H1 (cell line): ENCODE measurements at regions not wholly inside any gene's neighbourhood (a gene's known extent, or its start where the extent isn't known, plus 50 kb on each side); places are given as distances from the start of the nearest gene placed in this dataset.

Experiments used
- CTCF ChIA-PET: fragments of 300-600 bp; sonication (Branson Sonifier 250); formaldehyde crosslinking; loops from one replicate; lab custom pipeline; 2021; ENCODE audit not compliant: partially characterized antibody; lab: Charles Lee
- POLR2A ChIA-PET: fragments of 300-600 bp; sonication (Branson Sonifier 250); formaldehyde crosslinking; loops from one replicate; lab custom pipeline; 2021; ENCODE audit warnings: inconsistent platforms; ENCODE audit not compliant: partially characterized antibody; lab: Charles Lee
- DNase-seq, 2 experiments: peaks; one replicate each; pipeline versions ENCODE4 v3.0.0 to v3.0.0-alpha.2; 2010 to 2022; ENCODE audit warnings: low spot score in 2 of 2, low read depth in 1 of 2, mixed read lengths in 1 of 2
- FAIRE-seq: peaks from 2 replicates; lab custom pipeline; 2011; peaks lifted over from hg19 to GRCh38; lab: Jason Lieb, UNC
- H2AFZ ChIP-seq: 2 replicates; pipeline ENCODE4 v1.8.1; 2012; ENCODE audit warnings: low read length, inconsistent platforms
- H2AK5ac ChIP-seq: 2 replicates; pipeline ENCODE4 v1.6.1; 2013; ENCODE audit warnings: low read depth, low read length
- H2BK120ac ChIP-seq: replicated peaks from 2 replicates; pipeline ENCODE3; 2013; ENCODE audit warnings: low read depth, low read length, inconsistent platforms
- H2BK12ac ChIP-seq: 2 replicates; pipeline ENCODE4 v1.6.1; 2013; ENCODE audit warnings: low read depth, low read length
- H2BK15ac ChIP-seq: 2 replicates; pipeline ENCODE4 v1.6.1; 2013; ENCODE audit warnings: low read length
- H2BK20ac ChIP-seq: 2 replicates; pipeline ENCODE4 v1.6.1; 2013; ENCODE audit warnings: low read length
- H2BK5ac ChIP-seq: 2 replicates; pipeline ENCODE4 v1.6.1; 2013; ENCODE audit warnings: low read depth, low read length
- H3K14ac ChIP-seq: 2 replicates; pipeline ENCODE4 v1.6.1; 2013; ENCODE audit warnings: inconsistent platforms; ENCODE audit not compliant: insufficient read length
- H3K18ac ChIP-seq: 2 replicates; pipeline ENCODE4 v1.6.1; 2013; ENCODE audit warnings: low read length; ENCODE audit errors: extremely low read depth
- H3K23ac ChIP-seq: 2 replicates; pipeline ENCODE4 v1.6.1; 2013; ENCODE audit warnings: inconsistent platforms; ENCODE audit not compliant: insufficient read length
- H3K23me2 ChIP-seq: 2 replicates; pipeline ENCODE4 v1.6.1; 2013; ENCODE audit warnings: low read depth, low read length
- H3K27ac ChIP-seq: 2 replicates; pipeline ENCODE4 v1.6.1; 2011; ENCODE audit warnings: low read depth, low read length, inconsistent platforms
- H3K27me3 ChIP-seq, 4 experiments: replicated peaks in 1 of 4; 1 replicate in 1 of 4; 2 replicates in 3 of 4; pipeline versions ENCODE4 v1.6.1 to v1.8.1; 2011 to 2013; ENCODE audit warnings: low read length in 3 of 4, mild to moderate bottlenecking in 3 of 4, inconsistent platforms in 2 of 4, mixed read lengths in 2 of 4, moderate library complexity in 1 of 4; ENCODE audit not compliant: control insufficient read depth in 3 of 4, insufficient read depth in 3 of 4; ENCODE audit errors: extremely low read depth in 1 of 4
- H3K36me3 ChIP-seq, 4 experiments: 2 replicates each; pipeline versions ENCODE4 v1.6.1 to v1.8.1; 2011 to 2013; ENCODE audit warnings: mild to moderate bottlenecking in 4 of 4, low read length in 3 of 4, moderate library complexity in 2 of 4, control low read depth in 1 of 4, inconsistent platforms in 1 of 4; ENCODE audit not compliant: insufficient read depth in 4 of 4, control insufficient read depth in 2 of 4
- H3K4ac ChIP-seq: replicated peaks from 2 replicates; pipeline ENCODE3; 2013; ENCODE audit warnings: low read length, low read depth, mixed read lengths, inconsistent platforms; ENCODE audit not compliant: insufficient read length
- H3K4me1 ChIP-seq, 4 experiments: replicated peaks in 1 of 4; 1 replicate in 1 of 4; 2 replicates in 3 of 4; pipeline versions ENCODE4 v1.6.1 to v1.8.1; 2011 to 2013; ENCODE audit warnings: low read length in 3 of 4, inconsistent platforms in 2 of 4, mixed read lengths in 1 of 4; ENCODE audit not compliant: insufficient read depth in 4 of 4, control insufficient read depth in 3 of 4
- H3K4me2 ChIP-seq, 2 experiments: 2 replicates each; pipeline versions ENCODE4 v1.6.1 to v1.8.1; 2011 to 2013; ENCODE audit warnings: low read depth in 2 of 2, low read length in 2 of 2, control low read depth in 1 of 2, inconsistent platforms in 1 of 2, mild to moderate bottlenecking in 1 of 2; ENCODE audit not compliant: insufficient read depth in 1 of 2
- H3K4me3 ChIP-seq, 4 experiments: fragments of 200-600, 300-600 bp in 1 of 4; sonication (generic), shearing (Covaris generic), sonication (Bioruptor Twin) in 1 of 4; 2 replicates each; pipeline versions ENCODE4 v1.5.1 to v1.8.1; 2011 to 2016; ENCODE audit warnings: low read length in 4 of 4, low read depth in 3 of 4, control low read depth in 2 of 4, inconsistent platforms in 2 of 4, mild to moderate bottlenecking in 2 of 4, mixed read lengths in 1 of 4, moderate library complexity in 1 of 4; ENCODE audit not compliant: insufficient read depth in 2 of 4; ENCODE audit errors: extremely low read depth in 1 of 4
- H3K56ac ChIP-seq: replicated peaks from 2 replicates; pipeline ENCODE3; 2013; ENCODE audit warnings: low read depth, mild to moderate bottlenecking, mixed read lengths, low read length, inconsistent platforms; ENCODE audit not compliant: insufficient read length
- H3K79me1 ChIP-seq: 2 replicates; pipeline ENCODE4 v1.6.1; 2013; ENCODE audit warnings: low read depth, low read length, control low read depth
- H3K79me2 ChIP-seq, 2 experiments: 2 replicates each; pipeline versions ENCODE4 v1.6.1 to v1.8.1; 2012 to 2013; ENCODE audit warnings: low read length in 2 of 2, mild to moderate bottlenecking in 2 of 2, inconsistent platforms in 1 of 2; ENCODE audit not compliant: insufficient read depth in 2 of 2, control insufficient read depth in 1 of 2
- H3K9ac ChIP-seq, 4 experiments: replicated peaks in 1 of 4; 1 replicate in 1 of 4; 2 replicates in 3 of 4; pipeline versions ENCODE4 v1.6.1 to v1.8.1; 2011 to 2013; ENCODE audit warnings: low read depth in 3 of 4, low read length in 3 of 4, control low read depth in 2 of 4, mild to moderate bottlenecking in 2 of 4, moderate library complexity in 2 of 4, inconsistent platforms in 1 of 4; ENCODE audit errors: extremely low read depth in 1 of 4
- H3K9me3 ChIP-seq, 2 experiments: 2 replicates each; pipeline versions ENCODE4 v1.6.1 to v1.8.1; 2012 to 2013; ENCODE audit warnings: mild to moderate bottlenecking in 2 of 2, moderate library complexity in 2 of 2, control low read depth in 1 of 2, inconsistent platforms in 1 of 2, low read depth in 1 of 2, low read length in 1 of 2, mixed read lengths in 1 of 2; ENCODE audit not compliant: insufficient read depth in 2 of 2
- H4K20me1 ChIP-seq, 2 experiments: replicated peaks in 1 of 2; 2 replicates each; pipeline versions ENCODE3 to v1.8.1; 2011 to 2013; ENCODE audit warnings: inconsistent platforms in 2 of 2, low read length in 2 of 2, mild to moderate bottlenecking in 1 of 2; ENCODE audit not compliant: insufficient read depth in 2 of 2, control insufficient read depth in 1 of 2
- H4K5ac ChIP-seq: 2 replicates; pipeline ENCODE4 v1.6.1; 2013; ENCODE audit warnings: low read length, low read depth, mixed read lengths, inconsistent platforms; ENCODE audit not compliant: insufficient read length
- H4K8ac ChIP-seq: 2 replicates; pipeline ENCODE4 v1.8.0; 2013; ENCODE audit warnings: mild to moderate bottlenecking, moderate library complexity, low read length, inconsistent platforms; ENCODE audit not compliant: insufficient read depth; ENCODE audit errors: extremely low read depth
- H4K91ac ChIP-seq: replicated peaks from 2 replicates; pipeline ENCODE3; 2013; ENCODE audit warnings: low read length, mixed read lengths, inconsistent platforms; ENCODE audit not compliant: insufficient read length
- BACH1 ChIP-seq: IDR thresholded peaks from 2 replicates; pipeline ENCODE4 v1.6.1; 2012; ENCODE audit warnings: low read length, improper control_type of control experiment
- BCL11A ChIP-seq, 2 experiments: IDR thresholded peaks; one replicate each; pipeline ENCODE4 v1.6.1; 2011; ENCODE audit warnings: low read depth in 2 of 2, low read length in 2 of 2, mild to moderate bottlenecking in 2 of 2
- BRCA1 ChIP-seq: IDR thresholded peaks from 2 replicates; pipeline ENCODE4 v1.6.1; 2012; ENCODE audit warnings: low read depth, low read length, improper control_type of control experiment
- CHD2 ChIP-seq: IDR thresholded peaks from 2 replicates; pipeline ENCODE4 v1.6.1; 2012; ENCODE audit warnings: low read length, improper control_type of control experiment
- EZH2 ChIP-seq: fragments of 200-600 bp; sonication (generic); IDR thresholded peaks from 2 replicates; pipeline ENCODE4 v1.7.1; 2012; ENCODE audit warnings: low read depth, mild to moderate bottlenecking, moderate library complexity, low read length, inconsistent platforms; ENCODE audit not compliant: severe bottlenecking
- KDM4A ChIP-seq: IDR thresholded peaks from one replicate; pipeline ENCODE4 v1.7.1; 2012; ENCODE audit warnings: low read depth, mild to moderate bottlenecking, moderate library complexity, low read length, inconsistent platforms; ENCODE audit not compliant: severe bottlenecking
- POLR2AphosphoS5 ChIP-seq: IDR thresholded peaks from 2 replicates; pipeline ENCODE4 v1.6.1; 2011; ENCODE audit warnings: low read depth, low read length
- SP4 ChIP-seq: IDR thresholded peaks from 2 replicates; pipeline ENCODE4 v1.6.1; 2012; ENCODE audit warnings: low read length, inconsistent platforms
- WGBS, 2 experiments: shearing (Covaris generic) in 1 of 2; methylation state at CpG; one replicate each; pipeline versions ENCODE4 v1.1.6 to v1.1.7; 2013 to 2015; ENCODE audit warnings: low lambda C conversion rate in 2 of 2, mixed read lengths in 2 of 2, inconsistent platforms in 1 of 2, low coverage in 1 of 2, missing lambda C conversion rate in 1 of 2; ENCODE audit not compliant: insufficient replicate concordance in 2 of 2, insufficient coverage in 1 of 2, insufficient read length in 1 of 2; ENCODE audit errors: extremely low coverage in 1 of 2, missing lambda C conversion rate in 1 of 2; 5-methylcytosine and 5-hydroxymethylcytosine counted together

DNA sequence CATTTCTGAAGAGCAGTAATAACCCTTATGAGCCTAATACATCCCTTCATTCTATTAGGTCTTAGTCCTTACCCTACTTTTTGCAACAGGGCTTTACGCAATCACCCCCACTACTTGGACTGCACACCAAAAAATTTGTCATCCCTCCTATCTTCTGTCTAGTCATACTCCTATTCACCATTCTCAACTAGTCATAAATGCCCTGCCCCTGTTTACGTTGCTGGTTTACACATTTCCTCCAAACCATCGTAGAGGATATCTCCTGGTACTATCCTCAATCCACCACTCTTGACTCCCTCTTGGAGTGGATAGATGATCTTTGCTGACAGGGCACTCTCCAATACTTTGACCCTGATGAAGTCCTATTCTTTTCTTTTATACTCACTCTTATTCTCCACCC, 98.2 kb upstream of the CCNG1 start:
- Histone ChIP-seq H3K23ac (no peak overlapping the region), H4K5ac (no peak overlapping the region), H3K4me1 (no peaks in the 10 kb centered on the region), H4K91ac (no peak overlapping the region), H2BK12ac (no peak overlapping the region), H2BK20ac (no peak overlapping the region), H2AK5ac (no peak overlapping the region), H3K36me3 (no peaks in the 10 kb centered on the region), H2BK15ac (no peak overlapping the region), H3K56ac (no peak overlapping the region), H3K9ac (no peak overlapping the region), H3K27ac (no peak overlapping the region), H3K4me2 (no peak overlapping the region), H3K79me2 (no peaks in the 10 kb centered on the region), H3K14ac (no peak overlapping the region), H3K18ac (no peak overlapping the region), H3K9me3 (peaks cover under 1 to 3% of the 10 kb centered on the region in 2 experiments; a peak in 2 of 4 replicates), H3K4ac (no peak overlapping the region), H2BK120ac (no peak overlapping the region), H3K23me2 (no peaks in the 10 kb centered on the region; the same call in 1 of the 2 replicates), H4K8ac (no peak overlapping the region), H4K20me1 (no peaks in the 10 kb centered on the region), H3K27me3 (no peaks in the 10 kb centered on the region), H2AFZ (no peak overlapping the region), H3K79me1 (no peaks in the 10 kb centered on the region), H2BK5ac (no peak overlapping the region), H3K4me3 (no peak overlapping the region)
- DNase-seq (no peak), FAIRE-seq (no peak)
- ChIA-PET POLR2A (no interaction called here), CTCF (interaction anchor here (1.3 kb wide), 1 partner anchor 9 kb away, joined by 7 read pairs; no protein-coding TSS in a partner anchor)
- 63% methylated on average over 3 of the region's 3 CpGs; no CpG with 5 or more reads in 1 of the 2 experiments for WGBS, 2 experiments
- TF ChIP-seq BACH1 (no peak), SP4 (no peak), BRCA1 (no peak), KDM4A (no peak), CHD2 (no peak), POLR2AphosphoS5 (no peak), EZH2 (no peak), BCL11A (IDR thresholded peaks at IDR 0.05; ENCODE audit: low read depth in 2 of 2, low read length in 2 of 2) (no peak)
